ENCODE measurements at regions not wholly inside any gene's neighbourhood (a gene's known extent, or its start where the extent isn't known, plus 50 kb on each side); places are given as distances from the start of the nearest gene placed in this dataset.

DNA sequence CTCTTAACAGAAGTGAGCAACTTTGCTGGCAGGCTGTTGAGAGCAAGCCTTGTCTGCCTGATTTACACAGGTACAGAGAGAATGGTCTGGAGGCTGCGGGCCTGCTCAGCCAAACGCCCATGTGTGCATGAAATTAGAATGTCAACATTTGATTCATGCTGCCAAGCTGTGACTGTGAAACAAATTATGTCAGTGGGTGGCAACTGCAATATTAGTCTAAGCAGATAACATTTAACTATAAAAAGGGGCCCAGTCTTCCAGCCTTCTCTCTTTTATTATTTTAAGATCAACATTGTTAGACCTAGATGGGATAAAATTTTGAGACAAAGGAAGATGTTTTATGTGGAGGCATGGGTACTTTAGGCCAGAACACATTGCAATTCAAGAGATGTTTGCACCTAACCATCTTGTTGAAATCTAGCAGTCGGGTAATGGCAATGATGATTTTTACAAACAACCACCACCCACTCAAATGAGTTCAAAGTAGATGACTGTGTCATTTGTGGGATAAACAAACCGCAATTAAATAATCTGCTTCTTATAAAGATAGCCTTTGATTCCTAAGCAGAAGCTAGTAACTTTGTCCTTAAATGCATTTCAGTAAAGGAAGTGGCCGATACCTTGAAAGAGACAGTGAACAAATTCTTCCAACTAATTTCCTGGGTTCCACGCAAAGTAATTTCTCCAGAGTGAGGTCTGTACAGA lies 70.2 kb downstream of the FOXB1 start:
- no peaks in the 10 kb centered on the region for H3K79me2 ChIP-seq (ENCODE audit: insufficient read depth, low read length)
- H2AFZ ChIP-seq (ENCODE audit: low read length), result no peak overlapping the region
- TF ChIP-seq, protein P1, sequence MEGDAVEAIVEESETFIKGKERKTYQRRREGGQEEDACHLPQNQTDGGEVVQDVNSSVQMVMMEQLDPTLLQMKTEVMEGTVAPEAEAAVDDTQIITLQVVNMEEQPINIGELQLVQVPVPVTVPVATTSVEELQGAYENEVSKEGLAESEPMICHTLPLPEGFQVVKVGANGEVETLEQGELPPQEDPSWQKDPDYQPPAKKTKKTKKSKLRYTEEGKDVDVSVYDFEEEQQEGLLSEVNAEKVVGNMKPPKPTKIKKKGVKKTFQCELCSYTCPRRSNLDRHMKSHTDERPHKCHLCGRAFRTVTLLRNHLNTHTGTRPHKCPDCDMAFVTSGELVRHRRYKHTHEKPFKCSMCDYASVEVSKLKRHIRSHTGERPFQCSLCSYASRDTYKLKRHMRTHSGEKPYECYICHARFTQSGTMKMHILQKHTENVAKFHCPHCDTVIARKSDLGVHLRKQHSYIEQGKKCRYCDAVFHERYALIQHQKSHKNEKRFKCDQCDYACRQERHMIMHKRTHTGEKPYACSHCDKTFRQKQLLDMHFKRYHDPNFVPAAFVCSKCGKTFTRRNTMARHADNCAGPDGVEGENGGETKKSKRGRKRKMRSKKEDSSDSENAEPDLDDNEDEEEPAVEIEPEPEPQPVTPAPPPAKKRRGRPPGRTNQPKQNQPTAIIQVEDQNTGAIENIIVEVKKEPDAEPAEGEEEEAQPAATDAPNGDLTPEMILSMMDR (IDR thresholded peaks at IDR 0.05; ENCODE audit: extremely low read depth, low read depth, low read length), result no peak
- H3K27me3 ChIP-seq (ENCODE audit: insufficient read depth, low read length), result no peaks in the 10 kb centered on the region
- H3K27ac ChIP-seq (ENCODE audit: low read depth, low read length), result no peak overlapping the region
- H3K4me2 ChIP-seq (ENCODE audit: insufficient read depth, low read length), result peak overlapping the region; percentile 9
- peaks cover 23% of the 10 kb centered on the region for H3K4me1 ChIP-seq (ENCODE audit: insufficient read depth, low read length)
- no peak overlapping the region for H3K4me3 ChIP-seq (ENCODE audit: insufficient read depth, low read length)
- no peaks in the 10 kb centered on the region for H4K20me1 ChIP-seq (ENCODE audit: insufficient read depth, low read length)
- no peaks in the 10 kb centered on the region for H3K9me3 ChIP-seq (ENCODE audit: low read depth, low read length)
- H3K36me3 ChIP-seq (ENCODE audit: insufficient read depth, low read length), result no peaks in the 10 kb centered on the region
- DNase-seq (ENCODE audit: insufficient read length, low spot score, missing footprints), result no peak

GRCh38 chr15:60076045-60076444 lies 71.9 kb downstream of the FOXB1 start:
- Histone ChIP-seq H3K27me3 (ENCODE audit: insufficient read depth, low read length) (no peaks in the 10 kb centered on the region), H3K4me2 (ENCODE audit: insufficient read depth, low read length) (no peak overlapping the region), H3K4me3 (ENCODE audit: insufficient read depth, low read length) (no peak overlapping the region), H3K36me3 (ENCODE audit: insufficient read depth, low read length) (no peaks in the 10 kb centered on the region), H4K20me1 (ENCODE audit: insufficient read depth, low read length) (no peaks in the 10 kb centered on the region), H3K4me1 (ENCODE audit: insufficient read depth, low read length) (peaks cover 20% of the 10 kb centered on the region), H3K79me2 (ENCODE audit: insufficient read depth, low read length) (no peaks in the 10 kb centered on the region), H3K27ac (ENCODE audit: low read depth, low read length) (no peak overlapping the region), H3K9me3 (ENCODE audit: low read depth, low read length) (no peaks in the 10 kb centered on the region), H2AFZ (ENCODE audit: low read length) (no peak overlapping the region)
- TF ChIP-seq, protein P1 (IDR thresholded peaks at IDR 0.05; ENCODE audit: extremely low read depth, low read depth, low read length), result no peak
- DNase-seq (ENCODE audit: insufficient read length, low spot score, missing footprints), result no peak

GRCh38 chr15:60076582-60077276 lies 72.6 kb downstream of the FOXB1 start:
- TF ChIP-seq, protein P1 (IDR thresholded peaks at IDR 0.05; ENCODE audit: extremely low read depth, low read depth, low read length), result no peak
- DNase-seq (ENCODE audit: insufficient read length, low spot score, missing footprints), result no peak

DNA sequence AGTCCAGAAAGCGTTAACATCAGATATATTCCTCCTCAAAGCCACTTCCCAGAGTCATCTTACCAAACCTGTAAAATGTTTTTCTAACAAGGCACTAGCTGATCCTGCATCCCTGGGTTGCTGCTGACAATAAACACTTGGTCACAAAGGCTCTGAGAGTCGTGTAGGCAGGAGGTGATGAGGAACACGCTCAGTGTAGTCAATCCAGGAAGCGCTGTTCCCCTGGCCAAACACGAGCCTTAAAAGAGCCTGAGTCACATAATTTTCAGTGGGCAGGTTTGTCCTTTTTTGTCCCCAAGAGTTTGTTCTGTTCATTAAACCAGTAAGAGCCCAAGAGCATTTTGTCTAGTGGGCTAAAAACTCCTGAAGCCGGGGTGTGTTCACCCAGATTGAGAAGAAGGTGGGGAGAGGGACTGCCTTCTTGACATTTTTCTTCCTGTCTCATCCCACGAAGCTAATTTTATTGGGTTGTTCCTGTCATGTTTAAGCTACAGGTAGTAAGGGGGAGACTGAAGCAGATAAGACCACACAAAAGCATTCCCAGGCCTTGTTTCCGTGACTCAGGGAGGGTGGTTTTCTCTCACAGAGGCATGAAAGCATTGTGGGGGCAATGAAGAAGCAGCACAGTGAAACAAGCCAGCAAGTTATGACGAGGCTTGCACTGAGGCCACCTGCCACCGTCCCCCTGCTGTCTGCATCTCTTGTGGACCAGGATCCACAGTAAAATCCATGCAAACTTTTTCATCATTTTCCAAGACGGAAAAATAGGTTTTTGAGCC lies 73.7 kb downstream of the FOXB1 start:
- H4K20me1 ChIP-seq (ENCODE audit: insufficient read depth, low read length), result no peaks in the 10 kb centered on the region
- H3K4me2 ChIP-seq (ENCODE audit: insufficient read depth, low read length), result no peak overlapping the region
- peaks cover 16% of the 10 kb centered on the region for H3K4me1 ChIP-seq (ENCODE audit: insufficient read depth, low read length)
- H3K27me3 ChIP-seq (ENCODE audit: insufficient read depth, low read length), result peaks cover 2% of the 10 kb centered on the region
- H3K79me2 ChIP-seq (ENCODE audit: insufficient read depth, low read length), result no peaks in the 10 kb centered on the region
- no peaks in the 10 kb centered on the region for H3K9me3 ChIP-seq (ENCODE audit: low read depth, low read length)
- TF ChIP-seq, protein P1 (IDR thresholded peaks at IDR 0.05; ENCODE audit: extremely low read depth, low read depth, low read length), result no peak
- H3K36me3 ChIP-seq (ENCODE audit: insufficient read depth, low read length), result no peaks in the 10 kb centered on the region
- H3K27ac ChIP-seq (ENCODE audit: low read depth, low read length), result no peak overlapping the region
- DNase-seq (ENCODE audit: insufficient read length, low spot score, missing footprints), result no peak
- H2AFZ ChIP-seq (ENCODE audit: low read length), result no peak overlapping the region
- H3K4me3 ChIP-seq (ENCODE audit: insufficient read depth, low read length), result no peak overlapping the region

More at GRCh38 chr15:60076582-60077276, 72.6 kb downstream of the FOXB1 start:
- Histone ChIP-seq H3K27ac (ENCODE audit: low read depth, low read length) (no peak overlapping the region), H2AFZ (ENCODE audit: low read length) (no peak overlapping the region), H4K20me1 (ENCODE audit: insufficient read depth, low read length) (no peaks in the 10 kb centered on the region), H3K27me3 (ENCODE audit: insufficient read depth, low read length) (peaks cover 1% of the 10 kb centered on the region), H3K4me1 (ENCODE audit: insufficient read depth, low read length) (peaks cover 16% of the 10 kb centered on the region), H3K36me3 (ENCODE audit: insufficient read depth, low read length) (no peaks in the 10 kb centered on the region), H3K4me2 (ENCODE audit: insufficient read depth, low read length) (no peak overlapping the region), H3K9me3 (ENCODE audit: low read depth, low read length) (no peaks in the 10 kb centered on the region), H3K79me2 (ENCODE audit: insufficient read depth, low read length) (no peaks in the 10 kb centered on the region), H3K4me3 (ENCODE audit: insufficient read depth, low read length) (no peak overlapping the region)

All from osteoblast (primary cell).